ENCODE measurements at regions not wholly inside any gene's neighbourhood (a gene's known extent, or its start where the extent isn't known, plus 50 kb on each side); places are given as distances from the start of the nearest gene placed in this dataset.

GRCh38 chr18:25805939-25806338 is 284.5 kb downstream of the SS18 start:
- no peak for DNase-seq

- DNase-seq = no peak
Measured at GRCh38 chr18:25805323-25805722, 285.1 kb downstream of the SS18 start.

- DNase-seq = no peak
Measured at GRCh38 chr18:25799231-25799630, 291.2 kb downstream of the SS18 start.

GRCh38 chr18:25798046-25798445 is 292.4 kb downstream of the SS18 start:
- DNase-seq = no peak

- no peak for DNase-seq
Measured at GRCh38 chr18:25795213-25795612, 295.2 kb downstream of the SS18 start.

GRCh38 chr18:25787276-25787675 is 303.1 kb downstream of the SS18 start:
- DNase-seq = no peak

- DNase-seq = no peak
Measured at GRCh38 chr18:25786758-25787157, 303.7 kb downstream of the SS18 start.

GRCh38 chr18:25780105-25780504 is 310.3 kb downstream of the SS18 start:
- no peak for DNase-seq

GRCh38 chr18:25771796-25772195 is 318.6 kb downstream of the SS18 start:
- DNase-seq = no peak

- no peak for DNase-seq
Measured at GRCh38 chr18:25764777-25765176, 325.6 kb downstream of the SS18 start.

- no peak for DNase-seq
Measured at GRCh38 chr18:25759111-25759510, 331.3 kb downstream of the SS18 start.

GRCh38 chr18:25743646-25744151 is 346.7 kb downstream of the SS18 start:
- DNase-seq = no peak

- no peak for DNase-seq
Measured at GRCh38 chr18:25739376-25739775, 351.0 kb downstream of the SS18 start.

- no peak for DNase-seq
Measured at GRCh38 chr18:25737710-25738311, 352.6 kb downstream of the SS18 start.

GRCh38 chr18:25736516-25736915 is 353.9 kb downstream of the SS18 start:
- DNase-seq = no peak

- DNase-seq = no peak
Measured at GRCh38 chr18:25735459-25735858, 355.0 kb downstream of the SS18 start.

- DNase-seq = no peak
Measured at GRCh38 chr18:25734336-25734735, 356.1 kb downstream of the SS18 start.

- no peak for DNase-seq
Measured at GRCh38 chr18:25732862-25733261, 357.6 kb downstream of the SS18 start.

- DNase-seq = no peak
Measured at GRCh38 chr18:25729072-25729471, 361.3 kb downstream of the SS18 start.

- DNase-seq = no peak
Measured at GRCh38 chr18:25727281-25727985, 363.0 kb downstream of the SS18 start.

GRCh38 chr18:25726298-25726697 is 364.1 kb downstream of the SS18 start:
- DNase-seq = no peak

- no peak for DNase-seq
Measured at GRCh38 chr18:25725501-25725900, 364.9 kb downstream of the SS18 start.

GRCh38 chr18:25724997-25725396 is 365.4 kb downstream of the SS18 start:
- DNase-seq = no peak

- DNase-seq = no peak
Measured at GRCh38 chr18:25724121-25724520, 366.3 kb downstream of the SS18 start.

GRCh38 chr18:25713103-25713502 is 361.1 kb upstream of the ZNF521 start:
- no peak for DNase-seq
